CD4-positive, alpha-beta memory T cell (primary cell): ENCODE measurements at regions not wholly inside any gene's neighbourhood (a gene's known extent, or its start where the extent isn't known, plus 50 kb on each side); places are given as distances from the start of the nearest gene placed in this dataset.

Source experiments
- CTCF ChIA-PET: fragments of 350-600 bp; sonication (Branson Sonifier 250); formaldehyde crosslinking; loops from one replicate; lab custom pipeline; 2021; ENCODE audit warnings: inconsistent platforms; ENCODE audit not compliant: partially characterized antibody; lab: Charles Lee
- POLR2A ChIA-PET: fragments of 350-600 bp; sonication (Branson Sonifier 250); formaldehyde crosslinking; loops from one replicate; lab custom pipeline; 2021; ENCODE audit not compliant: partially characterized antibody; lab: Charles Lee
- DNase-seq, 5 donors: peaks; one replicate each; pipeline versions ENCODE4 v3.0.0 to v3.0.0-alpha.2; 2020 to 2022; ENCODE audit warnings: mixed read lengths in 1 of 5
- H3K27ac ChIP-seq: one replicate; pipeline ENCODE4 v1.7.0; 2013; ENCODE audit warnings: low read depth, low read length
- H3K27me3 ChIP-seq: 2 replicates; pipeline ENCODE4 v1.7.0; 2013; ENCODE audit warnings: mild to moderate bottlenecking, low read length, moderate library complexity; ENCODE audit not compliant: insufficient read depth
- H3K36me3 ChIP-seq: 2 replicates; pipeline ENCODE4 v1.7.0; 2013; ENCODE audit warnings: mild to moderate bottlenecking, low read length, moderate library complexity; ENCODE audit not compliant: insufficient read depth
- H3K4me1 ChIP-seq: 2 replicates; pipeline ENCODE4 v1.7.0; 2013; ENCODE audit warnings: mild to moderate bottlenecking, low read length, moderate library complexity; ENCODE audit not compliant: insufficient read depth
- H3K4me3 ChIP-seq, 2 donors: one replicate each; pipeline ENCODE4 v1.7.0; 2013; ENCODE audit warnings: low read length in 2 of 2, mild to moderate bottlenecking in 1 of 2
- H3K9me3 ChIP-seq, 2 donors: one replicate each; pipeline ENCODE4 v1.7.0; 2013; ENCODE audit warnings: low read length in 2 of 2, control low read depth in 1 of 2; ENCODE audit not compliant: control insufficient read depth in 1 of 2
- H3K27ac Mint-ChIP-seq, 7 donors: one replicate each; pipeline ENCODE4 v1.8.0; 2020 to 2021; ENCODE audit warnings: mixed read lengths in 7 of 7, mild to moderate bottlenecking in 6 of 7, inconsistent platforms in 3 of 7, moderate library complexity in 3 of 7
- H3K27me3 Mint-ChIP-seq, 2 donors: one replicate each; pipeline ENCODE4 v1.8.0; 2020 to 2021; ENCODE audit warnings: mixed read lengths in 2 of 2
- H3K36me3 Mint-ChIP-seq, 2 donors: one replicate each; pipeline ENCODE4 v1.8.0; 2020 to 2021; ENCODE audit warnings: mixed read lengths in 2 of 2, inconsistent platforms in 1 of 2, mild to moderate bottlenecking in 1 of 2
- H3K4me1 Mint-ChIP-seq, 4 donors: one replicate each; pipeline ENCODE4 v1.8.0; 2020 to 2021; ENCODE audit warnings: mixed read lengths in 4 of 4, mild to moderate bottlenecking in 1 of 4
- H3K4me3 Mint-ChIP-seq, 8 donors: one replicate each; pipeline ENCODE4 v1.8.0; 2020 to 2021; ENCODE audit warnings: mixed read lengths in 8 of 8, mild to moderate bottlenecking in 7 of 8, moderate library complexity in 6 of 8, inconsistent platforms in 3 of 8
- H3K9me3 Mint-ChIP-seq, 8 donors: one replicate each; pipeline ENCODE4 v1.8.0; 2020 to 2021; ENCODE audit warnings: mixed read lengths in 8 of 8, mild to moderate bottlenecking in 5 of 8, inconsistent platforms in 3 of 8, moderate library complexity in 1 of 8
- intact Hi-C: fragments of 100-400 bp; cut with micrococcal nuclease; formaldehyde crosslinking; loops from one replicate; pipeline ENCODE4 v1.15.1; 2023

DNA sequence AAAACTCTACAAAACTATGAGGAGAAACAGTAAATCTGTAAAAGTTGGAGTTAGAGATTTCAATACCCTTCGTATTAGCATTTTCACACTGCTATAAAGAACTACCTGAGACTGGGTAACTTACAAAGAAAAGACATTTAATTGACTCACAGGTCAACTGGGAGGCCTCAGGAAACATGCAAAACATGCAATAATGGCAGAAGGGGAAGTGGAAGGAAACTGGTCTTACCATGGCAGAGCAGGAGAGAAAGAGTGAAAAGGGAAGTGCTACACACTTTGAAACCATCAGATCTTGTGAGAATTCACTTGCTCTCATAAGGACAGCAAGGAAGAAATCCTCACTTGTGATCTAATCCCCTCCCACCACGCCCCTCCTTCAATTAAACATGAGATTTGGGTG is 949.9 kb downstream of the TECRL start:
- Histone ChIP-seq H3K4me3 (no peak overlapping the region), H3K4me1 (no peaks in the 10 kb centered on the region), H3K36me3 (no peaks in the 10 kb centered on the region), H3K27ac (no peak overlapping the region), H3K27me3 (no peaks in the 10 kb centered on the region), H3K9me3 (no peaks in the 10 kb centered on the region)
- CTCF ChIA-PET, result no interaction called here
- POLR2A ChIA-PET, result no interaction called here
- Mint-ChIP-seq H3K4me1 (no peaks in the 10 kb centered on the region), H3K36me3 (no peaks in the 10 kb centered on the region), H3K27me3 (no peaks in the 10 kb centered on the region), H3K9me3 (peaks cover 4 to 22% (median 13%) of the 10 kb centered on the region in 8 donors), H3K27ac (no peak overlapping the region), H3K4me3 (no peak overlapping the region)
- DNase-seq, result no peak
- intact Hi-C loops, result no loop called here

- intact Hi-C loops, result no loop called here
- CTCF ChIA-PET, result no interaction called here
- no peak for DNase-seq
Observed at GRCh38 chr4:63458010-63458409, 951.2 kb downstream of the TECRL start.

DNA sequence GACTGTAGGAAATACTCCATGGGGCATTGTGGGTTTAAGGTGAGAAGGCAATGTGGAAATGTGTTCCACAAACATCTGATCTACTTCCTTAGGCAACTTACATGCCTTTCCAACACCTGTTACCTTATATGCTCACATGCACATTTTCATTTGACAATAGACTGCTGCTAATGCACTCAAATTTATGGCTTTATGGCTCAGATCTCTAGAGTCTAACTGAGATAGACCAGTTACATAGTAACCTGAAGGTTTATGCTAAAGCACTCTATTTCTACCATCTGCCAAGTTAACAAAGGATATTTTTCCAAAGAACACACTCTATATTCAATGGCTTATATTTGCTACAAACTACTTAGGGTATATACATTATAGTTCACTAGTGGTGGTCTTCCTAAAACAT is 969.0 kb downstream of the TECRL start:
- Mint-ChIP-seq H3K4me1 (no peaks in the 10 kb centered on the region), H3K36me3 (no peaks in the 10 kb centered on the region), H3K27ac (no peak overlapping the region), H3K4me3 (no peak overlapping the region), H3K9me3 (peaks cover 0 to 14% (median 3%) of the 10 kb centered on the region in 8 donors), H3K27me3 (no peaks in the 10 kb centered on the region)
- Histone ChIP-seq H3K4me1 (no peaks in the 10 kb centered on the region), H3K27me3 (no peaks in the 10 kb centered on the region), H3K36me3 (no peaks in the 10 kb centered on the region), H3K9me3 (peaks cover 0 to 3% of the 10 kb centered on the region in 2 donors), H3K4me3 (no peak overlapping the region), H3K27ac (no peak overlapping the region)
- ChIA-PET POLR2A (no interaction called here), CTCF (no interaction called here)
- no peak for DNase-seq
- intact Hi-C loops, result no loop called here

More at GRCh38 chr4:63458010-63458409, 951.2 kb downstream of the TECRL start:
- Mint-ChIP-seq H3K4me3 (no peak overlapping the region), H3K27ac (no peak overlapping the region), H3K9me3 (peaks cover 4 to 19% (median 13%) of the 10 kb centered on the region in 8 donors), H3K27me3 (no peaks in the 10 kb centered on the region), H3K4me1 (no peaks in the 10 kb centered on the region), H3K36me3 (no peaks in the 10 kb centered on the region)
- no peak overlapping the region for H3K27ac ChIP-seq
- H3K4me1 ChIP-seq, result no peaks in the 10 kb centered on the region
- no peaks in the 10 kb centered on the region for H3K27me3 ChIP-seq
- H3K36me3 ChIP-seq, result no peaks in the 10 kb centered on the region
- POLR2A ChIA-PET, result no interaction called here
- H3K4me3 ChIP-seq, result no peak overlapping the region
- no peaks in the 10 kb centered on the region for H3K9me3 ChIP-seq

DNA sequence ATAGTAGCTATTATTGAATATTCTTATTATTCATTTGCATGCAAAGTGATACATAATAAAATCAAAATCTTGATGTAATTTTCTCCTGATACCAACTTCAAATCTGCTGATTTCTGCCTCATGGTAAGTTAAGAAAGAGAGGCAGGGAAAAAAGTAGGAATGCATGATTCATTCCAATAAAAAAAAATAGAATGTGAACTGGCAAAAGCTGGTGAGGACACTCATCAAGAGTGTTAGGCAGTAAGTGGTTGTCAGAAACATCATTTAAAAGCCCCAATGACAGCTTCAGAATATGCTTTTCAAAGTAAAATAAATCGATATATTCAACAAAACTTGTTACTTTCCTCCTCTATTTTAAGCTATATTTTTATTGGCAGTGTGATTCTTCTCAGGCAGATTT is 979.1 kb downstream of the TECRL start:
- no peaks in the 10 kb centered on the region for H3K4me1 Mint-ChIP-seq
- H3K9me3 Mint-ChIP-seq, result peaks cover 0 to 25% (median 5%) of the 10 kb centered on the region in 8 donors
- no peaks in the 10 kb centered on the region for H3K36me3 Mint-ChIP-seq

GRCh38 chr4:63396269-63396668 is 1013.0 kb downstream of the TECRL start:
- Histone ChIP-seq H3K9me3 (no peaks in the 10 kb centered on the region), H3K27ac (no peak overlapping the region), H3K36me3 (no peaks in the 10 kb centered on the region), H3K4me1 (no peaks in the 10 kb centered on the region), H3K27me3 (no peaks in the 10 kb centered on the region), H3K4me3 (no peak overlapping the region)
- Mint-ChIP-seq H3K4me3 (no peak overlapping the region), H3K4me1 (no peaks in the 10 kb centered on the region), H3K27ac (no peak overlapping the region), H3K9me3 (peaks cover 0 to 18% (median 3%) of the 10 kb centered on the region in 8 donors), H3K36me3 (no peaks in the 10 kb centered on the region), H3K27me3 (no peaks in the 10 kb centered on the region)
- ChIA-PET CTCF (no interaction called here), POLR2A (no interaction called here)
- intact Hi-C loops, result no loop called here
- DNase-seq, result no peak

More for the DNA sequence above, 979.1 kb downstream of the TECRL start:
- DNase-seq, result no peak
- H3K27ac Mint-ChIP-seq, result no peak overlapping the region
- ChIA-PET CTCF (no interaction called here), POLR2A (no interaction called here)
- H3K9me3 ChIP-seq, result no peaks in the 10 kb centered on the region
- H3K4me3 Mint-ChIP-seq, result no peak overlapping the region
- H3K36me3 ChIP-seq, result no peaks in the 10 kb centered on the region
- H3K4me1 ChIP-seq, result no peaks in the 10 kb centered on the region
- intact Hi-C loops, result no loop called here
- no peak overlapping the region for H3K4me3 ChIP-seq
- no peak overlapping the region for H3K27ac ChIP-seq
- H3K27me3 ChIP-seq, result no peaks in the 10 kb centered on the region
- H3K27me3 Mint-ChIP-seq, result no peaks in the 10 kb centered on the region

DNA sequence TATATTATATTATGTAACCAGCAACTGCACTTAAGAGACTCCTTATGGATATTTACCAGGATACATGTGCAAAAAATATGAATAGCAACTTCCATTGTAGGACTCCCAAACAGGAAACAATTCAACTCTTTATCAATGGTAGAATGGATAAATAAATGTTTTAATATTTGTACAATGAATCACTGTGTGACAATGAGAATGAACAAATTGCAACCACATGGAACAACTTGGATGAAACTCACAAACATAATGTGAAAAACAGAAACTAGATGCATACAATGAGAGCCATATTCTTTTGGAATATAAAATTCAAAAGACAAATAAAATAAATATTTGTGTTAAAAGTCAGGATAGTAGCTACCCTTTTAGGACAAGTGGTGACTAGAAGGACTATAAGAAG is 1015.7 kb downstream of the TECRL start:
- intact Hi-C loops, result no loop called here
- Mint-ChIP-seq H3K36me3 (no peaks in the 10 kb centered on the region), H3K27ac (no peak overlapping the region), H3K4me1 (no peaks in the 10 kb centered on the region), H3K4me3 (no peak overlapping the region), H3K9me3 (peaks cover 0 to 17% (median 2%) of the 10 kb centered on the region in 8 donors), H3K27me3 (no peaks in the 10 kb centered on the region)
- ChIA-PET CTCF (no interaction called here), POLR2A (no interaction called here)
- Histone ChIP-seq H3K4me1 (no peaks in the 10 kb centered on the region), H3K4me3 (no peak overlapping the region), H3K27ac (no peak overlapping the region), H3K27me3 (no peaks in the 10 kb centered on the region), H3K9me3 (no peaks in the 10 kb centered on the region), H3K36me3 (no peaks in the 10 kb centered on the region)
- no peak for DNase-seq

- H3K27me3 ChIP-seq, result no peaks in the 10 kb centered on the region
- Mint-ChIP-seq H3K27me3 (no peaks in the 10 kb centered on the region), H3K4me1 (no peaks in the 10 kb centered on the region), H3K36me3 (no peaks in the 10 kb centered on the region), H3K27ac (no peak overlapping the region), H3K4me3 (no peak overlapping the region), H3K9me3 (peaks cover 0 to 12% (median 7%) of the 10 kb centered on the region in 8 donors)
- H3K9me3 ChIP-seq, result no peaks in the 10 kb centered on the region
- DNase-seq, result peak in 1 of 5 donors; percentile 26
- no peak overlapping the region for H3K27ac ChIP-seq
- H3K36me3 ChIP-seq, result no peaks in the 10 kb centered on the region
- ChIA-PET CTCF (no interaction called here), POLR2A (no interaction called here)
- no peak overlapping the region for H3K4me3 ChIP-seq
- intact Hi-C loops, result no loop called here
- no peaks in the 10 kb centered on the region for H3K4me1 ChIP-seq
Observed at GRCh38 chr4:63379750-63380522, 1029.3 kb downstream of the TECRL start.
